NT2/D1 (cell line): ENCODE measurements at regions not wholly inside any gene's neighbourhood (a gene's known extent, or its start where the extent isn't known, plus 50 kb on each side); places are given as distances from the start of the nearest gene placed in this dataset.

ENCODE experiments used
- SUZ12 ChIP-seq: IDR thresholded peaks from 2 replicates; pipeline ENCODE4 v1.6.1; 2011; ENCODE audit not compliant: insufficient read length, insufficient read depth; ENCODE audit errors: extremely low read depth
- YY1 ChIP-seq: IDR thresholded peaks from 2 replicates; pipeline ENCODE4 v1.6.1; 2011; ENCODE audit not compliant: insufficient read length, insufficient read depth
- ZNF274 ChIP-seq: IDR thresholded peaks from 2 replicates; pipeline ENCODE4 v1.6.1; 2011; ENCODE audit warnings: mild to moderate bottlenecking, low read depth, low read length

DNA sequence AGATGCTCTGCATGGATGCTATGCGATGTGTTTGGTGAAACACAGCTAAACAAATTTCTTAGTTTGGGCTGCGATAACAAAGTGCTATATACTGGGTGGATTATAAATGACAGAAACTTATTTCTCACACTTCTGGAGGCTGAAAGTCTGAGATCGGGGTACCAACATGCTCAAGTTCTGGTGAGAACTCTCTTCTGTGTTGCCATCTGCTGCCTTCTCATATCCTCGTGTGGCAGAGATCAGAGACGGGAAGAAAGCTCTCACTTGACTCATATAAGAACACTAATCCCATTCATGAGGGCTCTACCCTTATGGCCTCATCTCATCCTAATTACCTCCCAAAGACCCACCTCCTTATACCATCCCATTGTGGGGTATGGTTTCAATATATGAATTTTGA is 162.0 kb upstream of the DTNBP1 start:
- TF ChIP-seq SUZ12 = no peak
- TF ChIP-seq ZNF274 = no peak
- no peak for TF ChIP-seq YY1
